ENCODE measurements at regions not wholly inside any gene's neighbourhood (a gene's known extent, or its start where the extent isn't known, plus 50 kb on each side); places are given as distances from the start of the nearest gene placed in this dataset.
"Not testable (repeated sequence)": the region's sequence is repeated elsewhere in the genome, so short reads cannot be mapped to it uniquely, and the experiment has no call there.

GRCh38 chr2:35443087-35443486 is 912.5 kb upstream of the CRIM1 start:
- no peaks in the 10 kb centered on the region for H3K27me3 Mint-ChIP-seq (ENCODE audit: low read depth)
- H3K4me3 Mint-ChIP-seq, result no peak overlapping the region
- no peaks in the 10 kb centered on the region for H3K4me1 Mint-ChIP-seq (ENCODE audit: low read depth)

GRCh38 chr2:35441575-35441974 is 914.0 kb upstream of the CRIM1 start:
- H3K4me3 Mint-ChIP-seq; H3K9me3 Mint-ChIP-seq; H3K27me3 Mint-ChIP-seq (ENCODE audit: low read depth); H3K4me1 Mint-ChIP-seq (ENCODE audit: low read depth); ATAC-seq (replicated peaks in 1 of 2); H3K27ac Mint-ChIP-seq; DNase-seq; H3K36me3 Mint-ChIP-seq (ENCODE audit: insufficient read depth in 2 of 2): not testable (repeated sequence)

More at GRCh38 chr2:35443087-35443486, 912.5 kb upstream of the CRIM1 start:
- no peak for DNase-seq
- Mint-ChIP-seq H3K9me3 (peaks cover 0 to 2% of the 10 kb centered on the region in 2 donors), H3K27ac (no peak overlapping the region), H3K36me3 (ENCODE audit: insufficient read depth in 2 of 2) (no peaks in the 10 kb centered on the region)
- no peak for ATAC-seq (replicated peaks in 1 of 2)

- not testable (repeated sequence) for ATAC-seq (replicated peaks in 1 of 2); H3K27ac Mint-ChIP-seq; H3K4me1 Mint-ChIP-seq (ENCODE audit: low read depth); H3K27me3 Mint-ChIP-seq (ENCODE audit: low read depth); H3K36me3 Mint-ChIP-seq (ENCODE audit: insufficient read depth in 2 of 2); DNase-seq; H3K9me3 Mint-ChIP-seq; H3K4me3 Mint-ChIP-seq
Observed at GRCh38 chr2:35440308-35440707, 915.3 kb upstream of the CRIM1 start.

GRCh38 chr2:35436893-35437292 is 918.7 kb upstream of the CRIM1 start:
- not testable (repeated sequence) for H3K36me3 Mint-ChIP-seq (ENCODE audit: insufficient read depth in 2 of 2); H3K27ac Mint-ChIP-seq; H3K4me3 Mint-ChIP-seq; DNase-seq; H3K9me3 Mint-ChIP-seq; H3K4me1 Mint-ChIP-seq (ENCODE audit: low read depth); ATAC-seq (replicated peaks in 1 of 2); H3K27me3 Mint-ChIP-seq (ENCODE audit: low read depth)

- no peaks in the 10 kb centered on the region for H3K27me3 Mint-ChIP-seq (ENCODE audit: low read depth)
- H3K4me1 Mint-ChIP-seq (ENCODE audit: low read depth), result no peaks in the 10 kb centered on the region
- H3K9me3 Mint-ChIP-seq, result peaks cover 0 to 7% of the 10 kb centered on the region in 2 donors
- ATAC-seq (replicated peaks in 1 of 2), result no peak
- no peak overlapping the region for H3K27ac Mint-ChIP-seq
- no peak overlapping the region for H3K4me3 Mint-ChIP-seq
- peak; percentile 8 to 22 for DNase-seq
- H3K36me3 Mint-ChIP-seq (ENCODE audit: insufficient read depth in 2 of 2), result no peaks in the 10 kb centered on the region
Observed at GRCh38 chr2:35428548-35428947, 927.0 kb upstream of the CRIM1 start.

- no peak for ATAC-seq (replicated peaks in 1 of 2)
- no peak overlapping the region for H3K27ac Mint-ChIP-seq
Observed at GRCh38 chr2:35421485-35421884, 934.1 kb upstream of the CRIM1 start.

GRCh38 chr2:35417293-35417692 is 938.3 kb upstream of the CRIM1 start:
- DNase-seq, result no peak
- H3K9me3 Mint-ChIP-seq, result peaks cover 2 to 5% of the 10 kb centered on the region in 2 donors
- no peaks in the 10 kb centered on the region for H3K36me3 Mint-ChIP-seq (ENCODE audit: insufficient read depth in 2 of 2)
- no peak overlapping the region for H3K4me3 Mint-ChIP-seq
- ATAC-seq (replicated peaks in 1 of 2), result no peak
- H3K27me3 Mint-ChIP-seq (ENCODE audit: low read depth), result no peaks in the 10 kb centered on the region
- H3K27ac Mint-ChIP-seq, result no peak overlapping the region
- H3K4me1 Mint-ChIP-seq (ENCODE audit: low read depth), result no peaks in the 10 kb centered on the region

More at GRCh38 chr2:35421485-35421884, 934.1 kb upstream of the CRIM1 start:
- Mint-ChIP-seq H3K36me3 (ENCODE audit: insufficient read depth in 2 of 2) (no peaks in the 10 kb centered on the region), H3K4me1 (ENCODE audit: low read depth) (no peaks in the 10 kb centered on the region), H3K4me3 (no peak overlapping the region), H3K27me3 (ENCODE audit: low read depth) (no peaks in the 10 kb centered on the region), H3K9me3 (peaks cover 3 to 14% of the 10 kb centered on the region in 2 donors)
- no peak for DNase-seq

GRCh38 chr2:35416391-35417140 is 939.0 kb upstream of the CRIM1 start:
- Mint-ChIP-seq H3K4me1 (ENCODE audit: low read depth) (no peaks in the 10 kb centered on the region), H3K27ac (no peak overlapping the region), H3K27me3 (ENCODE audit: low read depth) (no peaks in the 10 kb centered on the region), H3K4me3 (no peak overlapping the region), H3K9me3 (peaks cover 2 to 5% of the 10 kb centered on the region in 2 donors), H3K36me3 (ENCODE audit: insufficient read depth in 2 of 2) (no peaks in the 10 kb centered on the region)
- ATAC-seq (replicated peaks in 1 of 2) (no peak), DNase-seq (no peak)

GRCh38 chr2:35415942-35416341 is 939.6 kb upstream of the CRIM1 start:
- no peaks in the 10 kb centered on the region for H3K27me3 Mint-ChIP-seq (ENCODE audit: low read depth)

GRCh38 chr2:35415282-35415681 is 940.3 kb upstream of the CRIM1 start:
- H3K36me3 Mint-ChIP-seq (ENCODE audit: insufficient read depth in 2 of 2), result no peaks in the 10 kb centered on the region
- DNase-seq (no peak), ATAC-seq (replicated peaks in 1 of 2) (no peak)
- no peak overlapping the region for H3K4me3 Mint-ChIP-seq
- H3K27ac Mint-ChIP-seq, result no peak overlapping the region
- no peaks in the 10 kb centered on the region for H3K4me1 Mint-ChIP-seq (ENCODE audit: low read depth)
- H3K9me3 Mint-ChIP-seq, result peaks cover 2% of the 10 kb centered on the region in 2 donors
- no peaks in the 10 kb centered on the region for H3K27me3 Mint-ChIP-seq (ENCODE audit: low read depth)

More at GRCh38 chr2:35415942-35416341, 939.6 kb upstream of the CRIM1 start:
- ATAC-seq (replicated peaks in 1 of 2), result no peak
- Mint-ChIP-seq H3K27ac (no peak overlapping the region), H3K36me3 (ENCODE audit: insufficient read depth in 2 of 2) (no peaks in the 10 kb centered on the region), H3K9me3 (peaks cover 2% of the 10 kb centered on the region in 2 donors), H3K4me1 (ENCODE audit: low read depth) (no peaks in the 10 kb centered on the region), H3K4me3 (no peak overlapping the region)
- no peak for DNase-seq

- DNase-seq (peak; percentile 35 to 58), ATAC-seq (replicated peaks in 1 of 2) (no peak)
- Mint-ChIP-seq H3K36me3 (ENCODE audit: insufficient read depth in 2 of 2) (no peaks in the 10 kb centered on the region), H3K27me3 (ENCODE audit: low read depth) (no peaks in the 10 kb centered on the region), H3K4me3 (no peak overlapping the region), H3K27ac (no peak overlapping the region), H3K9me3 (no peaks in the 10 kb centered on the region), H3K4me1 (ENCODE audit: low read depth) (no peaks in the 10 kb centered on the region)
Observed at GRCh38 chr2:35410431-35411061, 945.0 kb upstream of the CRIM1 start.

- ATAC-seq (replicated peaks in 1 of 2) (no peak), DNase-seq (no peak)
- no peak overlapping the region for H3K4me3 Mint-ChIP-seq
- H3K36me3 Mint-ChIP-seq (ENCODE audit: insufficient read depth in 2 of 2), result no peaks in the 10 kb centered on the region
- H3K27ac Mint-ChIP-seq, result no peak overlapping the region
- no peaks in the 10 kb centered on the region for H3K9me3 Mint-ChIP-seq
- H3K27me3 Mint-ChIP-seq (ENCODE audit: low read depth), result no peaks in the 10 kb centered on the region
- H3K4me1 Mint-ChIP-seq (ENCODE audit: low read depth), result no peaks in the 10 kb centered on the region
Observed at GRCh38 chr2:35409762-35410161, 945.8 kb upstream of the CRIM1 start.

GRCh38 chr2:35408320-35408719 is 947.3 kb upstream of the CRIM1 start:
- H3K27ac Mint-ChIP-seq, result no peak overlapping the region
- H3K27me3 Mint-ChIP-seq (ENCODE audit: low read depth), result no peaks in the 10 kb centered on the region
- no peaks in the 10 kb centered on the region for H3K36me3 Mint-ChIP-seq (ENCODE audit: insufficient read depth in 2 of 2)
- H3K4me3 Mint-ChIP-seq, result no peak overlapping the region
- H3K4me1 Mint-ChIP-seq (ENCODE audit: low read depth), result no peaks in the 10 kb centered on the region
- ATAC-seq (replicated peaks in 1 of 2), result no peak
- no peak for DNase-seq
- H3K9me3 Mint-ChIP-seq, result no peaks in the 10 kb centered on the region
